Osteocyte (in vitro differentiated cells): ENCODE measurements at regions not wholly inside any gene's neighbourhood (a gene's known extent, or its start where the extent isn't known, plus 50 kb on each side); places are given as distances from the start of the nearest gene placed in this dataset.

Source experiments
- DNase-seq: peaks from one replicate; pipeline ENCODE4 v3.0.0; 2021; ENCODE audit warnings: mixed read lengths; ENCODE audit not compliant: unreplicated experiment; ENCODE audit errors: extremely low spot score
- H3K27ac Mint-ChIP-seq: one replicate; pipeline ENCODE4 v1.8.0; 2021; ENCODE audit warnings: mild to moderate bottlenecking, mixed read lengths; ENCODE audit not compliant: unreplicated experiment
- H3K27me3 Mint-ChIP-seq: one replicate; pipeline ENCODE4 v1.8.0; 2021; ENCODE audit warnings: mixed read lengths; ENCODE audit not compliant: unreplicated experiment
- H3K36me3 Mint-ChIP-seq: one replicate; pipeline ENCODE4 v1.8.0; 2021; ENCODE audit warnings: mixed read lengths; ENCODE audit not compliant: unreplicated experiment
- H3K4me1 Mint-ChIP-seq: one replicate; pipeline ENCODE4 v1.8.0; 2021; ENCODE audit warnings: mixed read lengths; ENCODE audit not compliant: unreplicated experiment
- H3K4me3 Mint-ChIP-seq: one replicate; pipeline ENCODE4 v1.8.0; 2021; ENCODE audit warnings: mild to moderate bottlenecking, moderate library complexity, mixed read lengths; ENCODE audit not compliant: unreplicated experiment
- H3K9me3 Mint-ChIP-seq: one replicate; pipeline ENCODE4 v1.8.0; 2021; ENCODE audit warnings: mixed read lengths; ENCODE audit not compliant: unreplicated experiment
- TF ChIP-seq, protein P1 (sequence below): fragments of 200-600 bp; sonication (generic); IDR thresholded peaks from 2 replicates; pipeline ENCODE4 v1.5.0; 2021; ENCODE audit warnings: antibody characterized with exemption, mild to moderate bottlenecking, moderate library complexity

DNA sequence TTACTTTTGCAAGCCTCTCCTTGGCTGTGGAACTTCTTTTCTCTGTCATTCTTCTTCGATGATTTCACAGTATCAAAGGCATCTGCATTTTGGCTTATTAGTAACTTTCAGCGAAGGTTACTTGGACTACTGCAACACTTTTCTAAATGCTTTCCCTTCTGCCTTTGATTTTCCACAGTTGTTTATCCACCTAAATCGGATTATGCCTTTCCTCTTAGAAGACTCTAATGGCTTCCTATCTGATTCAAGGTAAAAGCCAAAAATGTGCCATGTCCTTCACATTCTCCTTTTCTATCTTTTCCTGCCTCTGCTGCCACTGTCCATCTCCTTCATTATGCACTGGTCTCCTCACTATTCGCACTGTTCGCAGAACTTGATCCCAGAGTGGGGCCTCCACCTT lies 1606.3 kb upstream of the LRRTM3 start:
- H3K27ac Mint-ChIP-seq, result no peak overlapping the region
- TF ChIP-seq, protein P1, sequence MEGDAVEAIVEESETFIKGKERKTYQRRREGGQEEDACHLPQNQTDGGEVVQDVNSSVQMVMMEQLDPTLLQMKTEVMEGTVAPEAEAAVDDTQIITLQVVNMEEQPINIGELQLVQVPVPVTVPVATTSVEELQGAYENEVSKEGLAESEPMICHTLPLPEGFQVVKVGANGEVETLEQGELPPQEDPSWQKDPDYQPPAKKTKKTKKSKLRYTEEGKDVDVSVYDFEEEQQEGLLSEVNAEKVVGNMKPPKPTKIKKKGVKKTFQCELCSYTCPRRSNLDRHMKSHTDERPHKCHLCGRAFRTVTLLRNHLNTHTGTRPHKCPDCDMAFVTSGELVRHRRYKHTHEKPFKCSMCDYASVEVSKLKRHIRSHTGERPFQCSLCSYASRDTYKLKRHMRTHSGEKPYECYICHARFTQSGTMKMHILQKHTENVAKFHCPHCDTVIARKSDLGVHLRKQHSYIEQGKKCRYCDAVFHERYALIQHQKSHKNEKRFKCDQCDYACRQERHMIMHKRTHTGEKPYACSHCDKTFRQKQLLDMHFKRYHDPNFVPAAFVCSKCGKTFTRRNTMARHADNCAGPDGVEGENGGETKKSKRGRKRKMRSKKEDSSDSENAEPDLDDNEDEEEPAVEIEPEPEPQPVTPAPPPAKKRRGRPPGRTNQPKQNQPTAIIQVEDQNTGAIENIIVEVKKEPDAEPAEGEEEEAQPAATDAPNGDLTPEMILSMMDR, result no peak
- H3K9me3 Mint-ChIP-seq, result no peaks in the 10 kb centered on the region
- no peaks in the 10 kb centered on the region for H3K36me3 Mint-ChIP-seq
- H3K4me3 Mint-ChIP-seq, result no peak overlapping the region
- no peaks in the 10 kb centered on the region for H3K4me1 Mint-ChIP-seq
- H3K27me3 Mint-ChIP-seq, result no peaks in the 10 kb centered on the region
- no peak for DNase-seq

DNA sequence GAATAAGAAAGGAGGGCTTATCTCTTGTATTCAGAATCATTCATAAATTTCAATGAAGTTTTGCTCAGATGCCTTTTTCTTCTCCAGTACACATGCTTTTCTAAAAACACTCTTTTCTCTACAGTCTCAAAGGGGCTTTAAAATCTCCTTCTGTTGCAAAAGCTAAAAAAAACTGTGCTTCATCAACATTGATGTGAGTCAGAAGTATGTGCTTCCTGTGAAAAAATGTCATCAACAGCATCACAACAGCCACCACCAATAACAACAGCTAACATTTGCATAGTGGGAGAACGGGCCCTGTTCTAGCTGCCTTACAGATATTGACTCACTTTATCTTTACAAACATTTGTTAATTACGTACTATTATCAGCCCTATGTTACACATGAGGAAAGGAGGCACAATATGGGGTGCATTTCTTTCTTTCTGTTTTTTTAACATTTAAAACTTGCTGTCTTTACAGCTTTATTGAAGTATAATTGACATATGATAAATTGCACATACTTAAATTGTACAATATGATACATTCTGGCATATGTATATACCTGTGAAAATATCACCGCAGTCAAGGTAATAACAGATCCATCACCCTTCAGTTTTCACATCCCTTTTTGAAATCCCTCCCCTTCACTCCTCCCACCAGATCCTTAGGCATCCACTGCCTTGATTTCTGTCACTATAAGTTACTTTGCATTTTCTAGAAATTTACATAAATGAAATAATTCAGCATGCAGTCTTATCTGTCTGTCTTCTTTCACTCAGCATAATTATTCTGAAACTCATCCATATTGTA lies 1605.4 kb upstream of the LRRTM3 start:
- no peak overlapping the region for H3K27ac Mint-ChIP-seq
- H3K4me1 Mint-ChIP-seq, result no peaks in the 10 kb centered on the region
- TF ChIP-seq, protein P1, result no peak
- DNase-seq, result no peak
- no peaks in the 10 kb centered on the region for H3K27me3 Mint-ChIP-seq
- H3K36me3 Mint-ChIP-seq, result no peaks in the 10 kb centered on the region
- H3K9me3 Mint-ChIP-seq, result no peaks in the 10 kb centered on the region
- no peak overlapping the region for H3K4me3 Mint-ChIP-seq

DNA sequence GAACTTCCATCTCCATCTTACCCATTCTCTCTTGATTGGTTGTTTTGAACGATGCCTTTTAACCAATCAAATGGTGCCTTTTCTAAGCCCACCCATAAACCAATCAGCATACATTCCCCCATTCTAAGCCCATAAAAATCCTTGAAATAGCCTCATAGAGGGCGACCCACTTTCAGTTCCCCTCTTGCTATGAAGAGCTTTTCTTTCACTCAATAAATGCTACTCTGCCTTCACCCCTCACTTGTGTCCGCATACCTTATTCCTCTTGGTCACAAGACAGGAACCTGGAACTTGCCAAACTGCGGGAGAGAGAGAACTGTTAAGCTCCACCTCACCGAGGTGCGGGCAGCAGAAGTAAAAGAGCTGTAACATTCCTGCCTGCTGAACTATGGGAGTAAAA lies 1602.0 kb upstream of the LRRTM3 start:
- H3K4me3 Mint-ChIP-seq, result no peak overlapping the region
- TF ChIP-seq, protein P1, result no peak
- H3K36me3 Mint-ChIP-seq, result no peaks in the 10 kb centered on the region
- peaks cover 2% of the 10 kb centered on the region for H3K4me1 Mint-ChIP-seq
- no peaks in the 10 kb centered on the region for H3K9me3 Mint-ChIP-seq
- no peak for DNase-seq
- H3K27me3 Mint-ChIP-seq, result no peaks in the 10 kb centered on the region
- H3K27ac Mint-ChIP-seq, result no peak overlapping the region

DNA sequence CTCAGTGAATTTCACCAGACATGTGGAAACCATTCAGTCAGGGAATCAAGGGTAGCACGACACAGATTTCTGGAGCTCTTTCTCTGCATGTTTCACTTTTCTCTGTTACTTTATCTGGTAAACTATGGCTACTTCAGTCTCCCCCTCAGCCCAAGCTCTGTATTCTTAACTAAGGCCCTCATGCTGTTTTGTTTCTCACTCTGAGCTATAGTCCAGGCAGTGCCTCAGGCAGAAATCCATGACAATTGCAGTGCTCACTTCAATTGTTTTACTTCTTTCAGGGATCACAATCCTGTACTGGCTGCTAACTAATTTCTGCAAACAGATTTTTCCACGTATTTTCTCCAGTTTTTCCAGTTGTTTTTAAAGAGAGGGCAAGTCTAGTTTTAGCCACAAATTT lies 1599.9 kb upstream of the LRRTM3 start:
- Mint-ChIP-seq H3K36me3 (no peaks in the 10 kb centered on the region), H3K9me3 (no peaks in the 10 kb centered on the region), H3K27ac (no peak overlapping the region), H3K4me3 (no peak overlapping the region), H3K27me3 (no peaks in the 10 kb centered on the region), H3K4me1 (peaks cover 2% of the 10 kb centered on the region)
- TF ChIP-seq, protein P1, result no peak
- DNase-seq, result no peak

DNA sequence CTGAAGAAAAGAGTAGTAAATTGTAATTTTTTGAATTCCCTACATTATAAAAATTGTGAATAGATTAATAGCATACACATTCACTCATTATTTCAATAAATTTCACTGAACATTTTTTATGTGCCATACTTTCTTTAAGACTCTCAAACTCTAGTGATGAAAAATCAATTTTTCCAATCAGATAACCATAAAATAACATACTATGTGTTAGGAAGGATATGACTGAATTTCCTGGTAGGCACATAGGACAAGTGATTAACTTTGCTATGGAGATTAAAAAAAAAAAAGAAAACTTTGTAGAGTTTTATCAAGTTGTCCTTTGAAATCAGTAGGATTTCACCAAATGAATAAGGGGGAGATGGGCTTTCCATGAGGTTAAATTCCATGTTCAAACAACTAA lies 1597.3 kb upstream of the LRRTM3 start:
- Mint-ChIP-seq H3K4me3 (no peak overlapping the region), H3K4me1 (peaks cover 2% of the 10 kb centered on the region), H3K27ac (no peak overlapping the region), H3K27me3 (no peaks in the 10 kb centered on the region), H3K9me3 (no peaks in the 10 kb centered on the region), H3K36me3 (no peaks in the 10 kb centered on the region)
- TF ChIP-seq, protein P1, result no peak
- DNase-seq, result no peak
